Fibroblast of pulmonary artery (primary cell): ENCODE measurements at regions not wholly inside any gene's neighbourhood (a gene's known extent, or its start where the extent isn't known, plus 50 kb on each side); places are given as distances from the start of the nearest gene placed in this dataset.
"Not testable (repeated sequence)": the region's sequence is repeated elsewhere in the genome, so short reads cannot be mapped to it uniquely, and the experiment has no call there.

Experiments used
- DNase-seq: peaks from one replicate; pipeline ENCODE4 v3.0.0-alpha.2; 2010; ENCODE audit warnings: low read depth
- H3K4me3 ChIP-seq: replicated peaks from 2 replicates; pipeline ENCODE4 v1.5.1; 2011; ENCODE audit warnings: low read depth, mild to moderate bottlenecking, control low read depth, low read length, moderate library complexity
- TF ChIP-seq, protein P1 (sequence below): IDR thresholded peaks from 2 replicates; pipeline ENCODE4 v1.5.1; 2011; ENCODE audit warnings: mild to moderate bottlenecking, control low read depth, low read length, inconsistent platforms; ENCODE audit errors: missing control alignments

DNA sequence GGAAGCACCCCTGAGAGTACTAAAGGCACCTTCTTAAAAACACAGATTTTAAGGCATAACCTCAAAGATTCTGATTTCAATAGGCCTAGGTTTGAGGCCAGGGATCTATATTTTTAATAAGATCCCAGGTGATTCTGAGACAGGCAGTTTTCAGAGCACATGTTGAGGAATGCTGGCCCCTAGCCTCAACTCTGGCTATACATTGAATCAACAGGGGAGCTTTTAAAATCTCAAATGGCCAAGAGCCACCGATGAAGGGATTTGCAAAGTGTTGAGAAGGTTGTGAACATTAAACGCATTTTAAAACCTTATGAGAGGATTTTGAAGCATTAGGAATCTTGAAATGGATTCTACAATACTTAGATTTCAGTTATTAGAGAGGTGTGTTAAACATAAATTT is 268.8 kb upstream of the ARHGEF26 start:
- TF ChIP-seq, protein P1, sequence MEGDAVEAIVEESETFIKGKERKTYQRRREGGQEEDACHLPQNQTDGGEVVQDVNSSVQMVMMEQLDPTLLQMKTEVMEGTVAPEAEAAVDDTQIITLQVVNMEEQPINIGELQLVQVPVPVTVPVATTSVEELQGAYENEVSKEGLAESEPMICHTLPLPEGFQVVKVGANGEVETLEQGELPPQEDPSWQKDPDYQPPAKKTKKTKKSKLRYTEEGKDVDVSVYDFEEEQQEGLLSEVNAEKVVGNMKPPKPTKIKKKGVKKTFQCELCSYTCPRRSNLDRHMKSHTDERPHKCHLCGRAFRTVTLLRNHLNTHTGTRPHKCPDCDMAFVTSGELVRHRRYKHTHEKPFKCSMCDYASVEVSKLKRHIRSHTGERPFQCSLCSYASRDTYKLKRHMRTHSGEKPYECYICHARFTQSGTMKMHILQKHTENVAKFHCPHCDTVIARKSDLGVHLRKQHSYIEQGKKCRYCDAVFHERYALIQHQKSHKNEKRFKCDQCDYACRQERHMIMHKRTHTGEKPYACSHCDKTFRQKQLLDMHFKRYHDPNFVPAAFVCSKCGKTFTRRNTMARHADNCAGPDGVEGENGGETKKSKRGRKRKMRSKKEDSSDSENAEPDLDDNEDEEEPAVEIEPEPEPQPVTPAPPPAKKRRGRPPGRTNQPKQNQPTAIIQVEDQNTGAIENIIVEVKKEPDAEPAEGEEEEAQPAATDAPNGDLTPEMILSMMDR: no peak
- DNase-seq: no peak
- no peak overlapping the region for H3K4me3 ChIP-seq

DNA sequence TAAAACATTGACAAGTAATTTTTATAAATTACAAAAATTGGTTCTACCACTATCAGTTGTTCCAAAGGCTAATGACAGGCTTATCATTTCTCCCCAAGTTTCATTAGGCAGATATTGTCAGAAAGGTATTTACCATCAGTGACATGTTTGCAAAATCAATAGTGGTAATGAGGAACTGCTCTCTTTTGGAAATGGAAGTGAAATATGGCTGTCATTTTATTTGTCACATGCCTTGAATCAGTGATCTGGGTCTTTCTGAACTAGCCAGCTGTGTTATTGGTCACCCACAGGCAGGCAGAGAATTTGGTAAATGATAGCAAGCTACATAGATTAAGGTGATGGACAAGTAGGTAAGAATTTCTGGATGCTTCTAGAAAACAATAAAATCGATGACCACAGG is 268.0 kb upstream of the ARHGEF26 start:
- DNase-seq: no peak
- TF ChIP-seq, protein P1: no peak
- H3K4me3 ChIP-seq: no peak overlapping the region

DNA sequence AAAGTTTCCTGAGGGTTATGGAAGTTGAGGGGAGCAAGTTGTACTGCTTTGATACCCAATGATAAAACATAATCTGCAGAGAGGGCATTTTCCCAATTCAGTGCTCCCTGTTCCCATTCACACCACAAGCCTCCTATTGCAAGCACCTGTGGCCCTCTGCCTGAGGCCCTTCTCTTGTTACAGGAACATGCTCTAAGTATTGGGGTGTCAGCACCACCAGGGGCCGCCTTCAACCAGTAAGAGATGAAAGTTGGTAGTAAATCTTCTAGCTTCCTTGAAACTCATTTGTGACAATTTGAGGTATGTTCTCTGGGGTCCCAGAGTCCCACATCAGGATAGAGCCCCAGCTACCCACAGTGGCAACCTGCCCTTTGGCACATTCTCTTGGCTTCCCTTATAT is 265.4 kb upstream of the ARHGEF26 start:
- no peak for DNase-seq

DNA sequence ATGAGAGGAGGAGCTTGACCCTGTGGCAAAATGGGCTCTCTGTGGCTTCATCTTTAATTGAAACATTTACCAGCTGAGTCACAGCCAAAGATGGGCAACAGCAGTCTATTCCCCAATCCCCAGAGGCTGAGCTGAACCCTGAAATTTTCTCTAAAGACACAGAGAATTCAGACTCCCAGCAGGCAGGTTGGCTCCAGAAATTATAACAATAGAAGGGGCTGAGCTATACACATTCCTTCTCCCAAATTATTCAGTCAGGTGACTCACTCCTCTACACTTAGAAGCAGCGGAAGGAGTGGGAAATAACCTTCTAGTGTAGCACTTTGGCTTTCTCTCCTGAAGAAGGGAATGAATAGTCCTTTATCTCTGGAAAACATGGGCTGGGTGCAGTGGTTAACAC is 264.3 kb upstream of the ARHGEF26 start:
- TF ChIP-seq, protein P1: no peak
- no peak overlapping the region for H3K4me3 ChIP-seq
- peak; percentile 11 for DNase-seq

More for the DNA sequence above, 265.4 kb upstream of the ARHGEF26 start:
- no peak overlapping the region for H3K4me3 ChIP-seq
- TF ChIP-seq, protein P1: no peak

DNA sequence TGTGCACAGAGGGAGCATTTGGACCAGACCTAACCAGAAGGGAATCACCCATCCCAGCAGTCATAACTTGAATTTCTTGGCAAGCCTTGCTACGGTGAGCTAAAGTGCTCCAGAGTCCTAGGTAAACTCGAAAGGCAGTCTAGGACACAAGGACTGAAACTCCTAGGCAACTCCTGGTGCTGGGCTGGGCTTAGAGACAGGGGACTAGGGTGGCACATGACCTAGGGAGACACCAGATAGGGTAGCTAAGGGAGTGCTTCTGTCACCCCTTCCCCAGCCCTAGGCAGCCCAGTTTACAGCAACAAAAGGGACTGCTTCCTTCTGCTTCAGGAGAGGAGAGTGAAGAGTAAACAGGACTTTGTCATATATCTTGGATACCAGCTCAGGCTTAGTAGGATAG is 256.4 kb upstream of the ARHGEF26 start:
- no peak for DNase-seq
- no peak overlapping the region for H3K4me3 ChIP-seq
- TF ChIP-seq, protein P1: no peak

DNA sequence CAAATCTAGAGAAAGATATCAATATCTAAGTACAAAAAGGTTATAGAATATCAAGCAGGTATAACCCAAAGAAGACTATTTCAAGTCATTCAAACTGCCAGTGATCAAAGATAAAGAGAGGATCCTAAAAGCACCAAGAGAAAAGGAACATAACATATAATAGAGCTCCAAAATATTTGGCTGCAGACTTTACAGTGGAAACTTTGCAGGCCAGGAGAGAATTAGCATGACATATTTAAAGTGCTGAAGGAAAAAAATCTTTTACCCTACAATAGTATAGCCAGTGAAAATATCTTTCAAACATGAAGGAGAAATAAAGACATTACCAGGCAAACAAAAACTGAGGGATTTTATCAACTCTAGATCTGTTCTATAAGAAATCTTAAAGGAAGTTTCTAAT is 254.3 kb upstream of the ARHGEF26 start:
- TF ChIP-seq, protein P1: no peak
- no peak overlapping the region for H3K4me3 ChIP-seq
- DNase-seq: no peak

DNA sequence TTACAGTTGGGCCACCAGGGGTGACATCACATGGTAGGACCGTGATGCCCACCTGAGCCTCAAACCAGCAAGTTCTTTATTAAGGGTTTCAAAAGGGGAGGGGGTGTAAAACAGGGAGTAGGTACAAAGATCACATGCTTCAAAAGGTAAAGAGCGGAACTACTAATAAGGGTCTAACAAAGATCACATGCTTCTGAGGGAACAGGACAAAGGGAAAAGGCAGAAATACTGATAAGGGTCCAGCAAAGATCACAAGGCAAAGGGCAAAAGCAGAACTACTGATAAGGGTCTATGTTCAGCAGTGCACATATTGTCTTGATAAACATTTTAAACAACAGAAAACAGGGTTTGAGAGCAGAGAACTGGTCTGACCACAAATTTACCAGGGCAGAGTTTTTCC is 246.8 kb upstream of the ARHGEF26 start:
- H3K4me3 ChIP-seq, DNase-seq: not testable (repeated sequence)

DNA sequence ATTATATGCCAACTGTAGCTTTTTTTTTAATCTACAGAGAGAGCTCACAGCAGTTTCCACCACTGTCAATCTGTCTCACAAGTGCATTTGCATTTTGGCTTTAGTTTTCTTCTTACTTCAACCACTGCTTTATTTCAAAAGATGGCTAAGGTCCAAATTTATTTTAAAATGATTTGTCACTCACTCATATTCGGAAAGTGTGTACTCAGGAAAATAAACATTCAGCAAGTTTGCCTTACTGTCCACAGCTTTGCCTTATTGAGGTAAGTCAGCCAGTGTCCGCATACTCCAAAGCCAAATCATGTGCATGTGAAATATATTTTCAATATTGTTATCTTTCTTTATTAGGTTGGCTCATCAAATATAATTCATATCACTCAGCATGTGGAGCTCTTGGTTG is 240.7 kb upstream of the ARHGEF26 start:
- TF ChIP-seq, protein P1: no peak
- DNase-seq: no peak
- no peak overlapping the region for H3K4me3 ChIP-seq
